ENCODE measurements at regions not wholly inside any gene's neighbourhood (a gene's known extent, or its start where the extent isn't known, plus 50 kb on each side); places are given as distances from the start of the nearest gene placed in this dataset.

GRCh38 chr18:24559526-24559925, 99.1 kb downstream of the HRH4 start:
- no peak for TF ChIP-seq EP300 (IDR thresholded peaks at IDR 0.05)
- TF ChIP-seq, protein P1, sequence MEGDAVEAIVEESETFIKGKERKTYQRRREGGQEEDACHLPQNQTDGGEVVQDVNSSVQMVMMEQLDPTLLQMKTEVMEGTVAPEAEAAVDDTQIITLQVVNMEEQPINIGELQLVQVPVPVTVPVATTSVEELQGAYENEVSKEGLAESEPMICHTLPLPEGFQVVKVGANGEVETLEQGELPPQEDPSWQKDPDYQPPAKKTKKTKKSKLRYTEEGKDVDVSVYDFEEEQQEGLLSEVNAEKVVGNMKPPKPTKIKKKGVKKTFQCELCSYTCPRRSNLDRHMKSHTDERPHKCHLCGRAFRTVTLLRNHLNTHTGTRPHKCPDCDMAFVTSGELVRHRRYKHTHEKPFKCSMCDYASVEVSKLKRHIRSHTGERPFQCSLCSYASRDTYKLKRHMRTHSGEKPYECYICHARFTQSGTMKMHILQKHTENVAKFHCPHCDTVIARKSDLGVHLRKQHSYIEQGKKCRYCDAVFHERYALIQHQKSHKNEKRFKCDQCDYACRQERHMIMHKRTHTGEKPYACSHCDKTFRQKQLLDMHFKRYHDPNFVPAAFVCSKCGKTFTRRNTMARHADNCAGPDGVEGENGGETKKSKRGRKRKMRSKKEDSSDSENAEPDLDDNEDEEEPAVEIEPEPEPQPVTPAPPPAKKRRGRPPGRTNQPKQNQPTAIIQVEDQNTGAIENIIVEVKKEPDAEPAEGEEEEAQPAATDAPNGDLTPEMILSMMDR (IDR thresholded peaks at IDR 0.05), result no peak
- TF ChIP-seq POLR2AphosphoS5 (IDR thresholded peaks at IDR 0.05), result no peak
